Astrocyte (in vitro differentiated cells and primary cell): ENCODE measurements at regions not wholly inside any gene's neighbourhood (a gene's known extent, or its start where the extent isn't known, plus 50 kb on each side); places are given as distances from the start of the nearest gene placed in this dataset.

ENCODE experiments used
- CTCF ChIP-seq: IDR thresholded peaks from 2 replicates; pipeline ENCODE4 v1.5.1; 2011; ENCODE audit warnings: low read depth, mild to moderate bottlenecking, inconsistent platforms, low read length, moderate library complexity; ENCODE audit not compliant: insufficient read depth
- EZH2 ChIP-seq: IDR thresholded peaks from 2 replicates; pipeline ENCODE4 v1.6.1; 2012; ENCODE audit warnings: mild to moderate bottlenecking, low read length, inconsistent platforms; ENCODE audit not compliant: insufficient read depth

- TF ChIP-seq EZH2 (no peak), CTCF (no peak)
Observed at GRCh38 chr3:69613286-69613685, 126.0 kb upstream of the MITF start.
